ENCODE measurements at regions not wholly inside any gene's neighbourhood (a gene's known extent, or its start where the extent isn't known, plus 50 kb on each side); places are given as distances from the start of the nearest gene placed in this dataset.

- no peak overlapping the region for H3K27ac ChIP-seq (ENCODE audit: insufficient read depth, low read length, poor library complexity, severe bottlenecking)
- H3K4me3 ChIP-seq (ENCODE audit: insufficient read depth, low read depth, low read length, poor library complexity, severe bottlenecking), result no peak overlapping the region
- peaks cover 17% of the 10 kb centered on the region for H3K27me3 ChIP-seq (replicated peaks; ENCODE audit: control insufficient read depth, insufficient read depth, low read length, poor library complexity, severe bottlenecking)
- peaks cover 6% of the 10 kb centered on the region for H3K4me1 ChIP-seq (ENCODE audit: control insufficient read depth, insufficient read depth, low read length, poor library complexity, severe bottlenecking)
- H3K36me3 ChIP-seq (ENCODE audit: control insufficient read depth, insufficient read depth, low read length), result no peaks in the 10 kb centered on the region
- H3K9me3 ChIP-seq (ENCODE audit: control insufficient read depth, low read length), result no peaks in the 10 kb centered on the region
- no peak for DNase-seq
Observed at GRCh38 chr21:38664315-38664714, 141.4 kb upstream of the ETS2 start.

- Histone ChIP-seq H3K4me3 (ENCODE audit: insufficient read depth, low read depth, low read length, poor library complexity, severe bottlenecking) (no peak overlapping the region), H3K36me3 (ENCODE audit: control insufficient read depth, insufficient read depth, low read length) (no peaks in the 10 kb centered on the region), H3K27me3 (replicated peaks; ENCODE audit: control insufficient read depth, insufficient read depth, low read length, poor library complexity, severe bottlenecking) (peaks cover 15% of the 10 kb centered on the region), H3K4me1 (ENCODE audit: control insufficient read depth, insufficient read depth, low read length, poor library complexity, severe bottlenecking) (peaks cover 6% of the 10 kb centered on the region), H3K9me3 (ENCODE audit: control insufficient read depth, low read length) (no peaks in the 10 kb centered on the region), H3K27ac (ENCODE audit: insufficient read depth, low read length, poor library complexity, severe bottlenecking) (no peak overlapping the region)
- no peak for DNase-seq
Observed at GRCh38 chr21:38664841-38665240, 140.9 kb upstream of the ETS2 start.

- Histone ChIP-seq H3K36me3 (ENCODE audit: control insufficient read depth, insufficient read depth, low read length) (no peaks in the 10 kb centered on the region), H3K9me3 (ENCODE audit: control insufficient read depth, low read length) (no peaks in the 10 kb centered on the region), H3K27me3 (replicated peaks; ENCODE audit: control insufficient read depth, insufficient read depth, low read length, poor library complexity, severe bottlenecking) (no peaks in the 10 kb centered on the region), H3K27ac (ENCODE audit: insufficient read depth, low read length, poor library complexity, severe bottlenecking) (no peak overlapping the region), H3K4me3 (ENCODE audit: insufficient read depth, low read depth, low read length, poor library complexity, severe bottlenecking) (no peak overlapping the region), H3K4me1 (ENCODE audit: control insufficient read depth, insufficient read depth, low read length, poor library complexity, severe bottlenecking) (no peaks in the 10 kb centered on the region)
- DNase-seq, result no peak
Observed at GRCh38 chr21:38667291-38667870, 138.3 kb upstream of the ETS2 start.

- no peak for DNase-seq
- Histone ChIP-seq H3K27ac (ENCODE audit: insufficient read depth, low read length, poor library complexity, severe bottlenecking) (no peak overlapping the region), H3K36me3 (ENCODE audit: control insufficient read depth, insufficient read depth, low read length) (no peaks in the 10 kb centered on the region), H3K4me1 (ENCODE audit: control insufficient read depth, insufficient read depth, low read length, poor library complexity, severe bottlenecking) (no peaks in the 10 kb centered on the region), H3K4me3 (ENCODE audit: insufficient read depth, low read depth, low read length, poor library complexity, severe bottlenecking) (no peak overlapping the region), H3K9me3 (ENCODE audit: control insufficient read depth, low read length) (no peaks in the 10 kb centered on the region), H3K27me3 (replicated peaks; ENCODE audit: control insufficient read depth, insufficient read depth, low read length, poor library complexity, severe bottlenecking) (no peaks in the 10 kb centered on the region)
Observed at GRCh38 chr21:38668067-38668466, 137.7 kb upstream of the ETS2 start.

GRCh38 chr21:38668541-38668940 is 137.2 kb upstream of the ETS2 start:
- no peak for DNase-seq
- Histone ChIP-seq H3K4me3 (ENCODE audit: insufficient read depth, low read depth, low read length, poor library complexity, severe bottlenecking) (no peak overlapping the region), H3K4me1 (ENCODE audit: control insufficient read depth, insufficient read depth, low read length, poor library complexity, severe bottlenecking) (no peaks in the 10 kb centered on the region), H3K9me3 (ENCODE audit: control insufficient read depth, low read length) (no peaks in the 10 kb centered on the region), H3K27me3 (replicated peaks; ENCODE audit: control insufficient read depth, insufficient read depth, low read length, poor library complexity, severe bottlenecking) (no peaks in the 10 kb centered on the region), H3K27ac (ENCODE audit: insufficient read depth, low read length, poor library complexity, severe bottlenecking) (no peak overlapping the region), H3K36me3 (ENCODE audit: control insufficient read depth, insufficient read depth, low read length) (no peaks in the 10 kb centered on the region)

- Histone ChIP-seq H3K27me3 (replicated peaks; ENCODE audit: control insufficient read depth, insufficient read depth, low read length, poor library complexity, severe bottlenecking) (no peaks in the 10 kb centered on the region), H3K27ac (ENCODE audit: insufficient read depth, low read length, poor library complexity, severe bottlenecking) (no peak overlapping the region), H3K4me3 (ENCODE audit: insufficient read depth, low read depth, low read length, poor library complexity, severe bottlenecking) (no peak overlapping the region), H3K9me3 (ENCODE audit: control insufficient read depth, low read length) (no peaks in the 10 kb centered on the region), H3K4me1 (ENCODE audit: control insufficient read depth, insufficient read depth, low read length, poor library complexity, severe bottlenecking) (no peaks in the 10 kb centered on the region), H3K36me3 (ENCODE audit: control insufficient read depth, insufficient read depth, low read length) (no peaks in the 10 kb centered on the region)
- no peak for DNase-seq
Observed at GRCh38 chr21:38669186-38669585, 136.5 kb upstream of the ETS2 start.

GRCh38 chr21:38670861-38671260 is 134.9 kb upstream of the ETS2 start:
- Histone ChIP-seq H3K36me3 (ENCODE audit: control insufficient read depth, insufficient read depth, low read length) (no peaks in the 10 kb centered on the region), H3K9me3 (ENCODE audit: control insufficient read depth, low read length) (no peaks in the 10 kb centered on the region), H3K27ac (ENCODE audit: insufficient read depth, low read length, poor library complexity, severe bottlenecking) (no peak overlapping the region), H3K4me1 (ENCODE audit: control insufficient read depth, insufficient read depth, low read length, poor library complexity, severe bottlenecking) (no peaks in the 10 kb centered on the region), H3K4me3 (ENCODE audit: insufficient read depth, low read depth, low read length, poor library complexity, severe bottlenecking) (no peak overlapping the region), H3K27me3 (replicated peaks; ENCODE audit: control insufficient read depth, insufficient read depth, low read length, poor library complexity, severe bottlenecking) (no peaks in the 10 kb centered on the region)
- DNase-seq, result no peak

GRCh38 chr21:38671773-38672172 is 134.0 kb upstream of the ETS2 start:
- Histone ChIP-seq H3K4me3 (ENCODE audit: insufficient read depth, low read depth, low read length, poor library complexity, severe bottlenecking) (no peak overlapping the region), H3K36me3 (ENCODE audit: control insufficient read depth, insufficient read depth, low read length) (no peaks in the 10 kb centered on the region), H3K9me3 (ENCODE audit: control insufficient read depth, low read length) (no peaks in the 10 kb centered on the region), H3K27me3 (replicated peaks; ENCODE audit: control insufficient read depth, insufficient read depth, low read length, poor library complexity, severe bottlenecking) (no peaks in the 10 kb centered on the region), H3K4me1 (ENCODE audit: control insufficient read depth, insufficient read depth, low read length, poor library complexity, severe bottlenecking) (no peaks in the 10 kb centered on the region), H3K27ac (ENCODE audit: insufficient read depth, low read length, poor library complexity, severe bottlenecking) (no peak overlapping the region)
- no peak for DNase-seq

GRCh38 chr21:38675182-38675824 is 130.4 kb upstream of the ETS2 start:
- Histone ChIP-seq H3K4me3 (ENCODE audit: insufficient read depth, low read depth, low read length, poor library complexity, severe bottlenecking) (no peak overlapping the region), H3K27ac (ENCODE audit: insufficient read depth, low read length, poor library complexity, severe bottlenecking) (no peak overlapping the region), H3K27me3 (replicated peaks; ENCODE audit: control insufficient read depth, insufficient read depth, low read length, poor library complexity, severe bottlenecking) (no peaks in the 10 kb centered on the region), H3K4me1 (ENCODE audit: control insufficient read depth, insufficient read depth, low read length, poor library complexity, severe bottlenecking) (no peaks in the 10 kb centered on the region), H3K36me3 (ENCODE audit: control insufficient read depth, insufficient read depth, low read length) (no peaks in the 10 kb centered on the region), H3K9me3 (ENCODE audit: control insufficient read depth, low read length) (no peaks in the 10 kb centered on the region)
- no peak for DNase-seq

- H3K4me1 ChIP-seq (ENCODE audit: control insufficient read depth, insufficient read depth, low read length, poor library complexity, severe bottlenecking), result no peaks in the 10 kb centered on the region
- H3K9me3 ChIP-seq (ENCODE audit: control insufficient read depth, low read length), result no peaks in the 10 kb centered on the region
- H3K4me3 ChIP-seq (ENCODE audit: insufficient read depth, low read depth, low read length, poor library complexity, severe bottlenecking), result no peak overlapping the region
- H3K36me3 ChIP-seq (ENCODE audit: control insufficient read depth, insufficient read depth, low read length), result no peaks in the 10 kb centered on the region
- H3K27ac ChIP-seq (ENCODE audit: insufficient read depth, low read length, poor library complexity, severe bottlenecking), result no peak overlapping the region
- no peaks in the 10 kb centered on the region for H3K27me3 ChIP-seq (replicated peaks; ENCODE audit: control insufficient read depth, insufficient read depth, low read length, poor library complexity, severe bottlenecking)
- DNase-seq, result no peak
Observed at GRCh38 chr21:38678827-38679226, 126.9 kb upstream of the ETS2 start.
